IMR-90 (cell line): ENCODE measurements at regions not wholly inside any gene's neighbourhood (a gene's known extent, or its start where the extent isn't known, plus 50 kb on each side); places are given as distances from the start of the nearest gene placed in this dataset.

Experiments used
- ATAC-seq: fragments of 200-7000 bp; cut with Tn5 transposase; 2 replicates; pipeline ENCODE4 v1.9.1; 2020; ENCODE audit warnings: low read depth, mild to moderate bottlenecking, moderate library complexity
- BruUV-seq: library from RNA; stranded (reverse); fragments of 400-500 nt; replicated peaks from 2 replicates; lab custom pipeline; 2021; lab: Mats Ljungman, UMichigan
- CTCF ChIA-PET: fragments of 300-600 bp; formaldehyde crosslinking; extraction: SDS; loops from one replicate; lab custom pipeline; 2021; ENCODE audit warnings: antibody characterized with exemption; lab: Yijun Ruan, JAX
- POLR2A ChIA-PET: fragments of 300-600 bp; sonication (Branson Sonifier 250); formaldehyde crosslinking; loops from one replicate; lab custom pipeline; 2022; ENCODE audit warnings: antibody characterized with exemption; ENCODE audit not compliant: unreplicated experiment; lab: Charles Lee
- DNase-seq: peaks from one replicate; pipeline ENCODE4 v3.0.0; 2013
- H2AFZ ChIP-seq: replicated peaks from 2 replicates; pipeline ENCODE3; 2013; ENCODE audit warnings: low read length, mild to moderate bottlenecking; ENCODE audit not compliant: poor library complexity
- H2AK5ac ChIP-seq: 2 replicates; pipeline ENCODE4 v1.6.1; 2013; ENCODE audit warnings: low read depth, low read length, inconsistent platforms
- H2AK9ac ChIP-seq: replicated peaks from 2 replicates; pipeline ENCODE3; 2013; ENCODE audit warnings: mild to moderate bottlenecking, low read depth, low read length, moderate library complexity; ENCODE audit not compliant: poor library complexity
- H2BK120ac ChIP-seq: 2 replicates; pipeline ENCODE4 v1.6.1; 2013; ENCODE audit warnings: low read depth, low read length, inconsistent platforms
- H2BK15ac ChIP-seq: 3 replicates; pipeline ENCODE4 v1.6.1; 2013; ENCODE audit warnings: low read depth, low read length, inconsistent platforms
- H2BK20ac ChIP-seq: 2 replicates; pipeline ENCODE4 v1.6.1; 2013; ENCODE audit warnings: low read depth, mild to moderate bottlenecking, inconsistent platforms, low read length, moderate library complexity
- H2BK5ac ChIP-seq: 2 replicates; pipeline ENCODE4 v1.6.1; 2013; ENCODE audit warnings: mild to moderate bottlenecking, low read depth, low read length, inconsistent platforms; ENCODE audit not compliant: poor library complexity, severe bottlenecking
- H3K14ac ChIP-seq: replicated peaks from 2 replicates; pipeline ENCODE4 v1.6.1; 2013; ENCODE audit warnings: low read depth, low read length, inconsistent platforms
- H3K18ac ChIP-seq: 2 replicates; pipeline ENCODE4 v1.6.1; 2013; ENCODE audit warnings: low read depth, low read length, control low read depth
- H3K23ac ChIP-seq: 2 replicates; pipeline ENCODE4 v1.6.1; 2013; ENCODE audit warnings: low read depth, low read length, inconsistent platforms
- H3K27ac ChIP-seq: 2 replicates; pipeline ENCODE4 v1.5.1; 2013; ENCODE audit warnings: mild to moderate bottlenecking, control low read depth, low read length; ENCODE audit not compliant: insufficient read depth
- H3K27me3 ChIP-seq: 2 replicates; pipeline ENCODE4 v1.6.1; 2013; ENCODE audit warnings: low read length; ENCODE audit not compliant: control insufficient read depth, insufficient read depth
- H3K36me3 ChIP-seq: 2 replicates; pipeline ENCODE4 v1.6.1; 2013; ENCODE audit warnings: low read length, mixed read lengths; ENCODE audit not compliant: control insufficient read depth, insufficient read depth
- H3K4ac ChIP-seq: 2 replicates; pipeline ENCODE4 v1.6.1; 2013; ENCODE audit warnings: low read depth, low read length, inconsistent platforms
- H3K4me1 ChIP-seq: 2 replicates; pipeline ENCODE4 v1.6.1; 2013; ENCODE audit warnings: low read length, mixed read lengths; ENCODE audit not compliant: control insufficient read depth, insufficient read depth
- H3K4me2 ChIP-seq: 2 replicates; pipeline ENCODE4 v1.6.1; 2013; ENCODE audit warnings: low read depth, mild to moderate bottlenecking, control low read depth, low read length, moderate library complexity
- H3K4me3 ChIP-seq: 2 replicates; pipeline ENCODE4 v1.5.1; 2013; ENCODE audit warnings: low read depth, mild to moderate bottlenecking, control low read depth, low read length, moderate library complexity; ENCODE audit not compliant: insufficient read depth
- H3K56ac ChIP-seq: 2 replicates; pipeline ENCODE4 v1.6.1; 2013; ENCODE audit warnings: low read length, inconsistent platforms; ENCODE audit not compliant: insufficient read depth; ENCODE audit errors: extremely low read depth
- H3K79me1 ChIP-seq, 2 experiments: 2 replicates each; pipeline ENCODE4 v1.6.1; 2013; ENCODE audit warnings: low read length in 2 of 2, inconsistent platforms in 1 of 2, low read depth in 1 of 2
- H3K9ac ChIP-seq: 2 replicates; pipeline ENCODE4 v1.6.1; 2013; ENCODE audit warnings: low read depth, low read length, control low read depth
- H3K9me1 ChIP-seq: 2 replicates; pipeline ENCODE4 v1.6.1; 2013; ENCODE audit warnings: low read length, inconsistent platforms; ENCODE audit not compliant: insufficient read depth
- H3K9me3 ChIP-seq: 2 replicates; pipeline ENCODE4 v1.6.1; 2013; ENCODE audit warnings: low read length; ENCODE audit not compliant: control insufficient read depth, insufficient read depth
- H4K20me1 ChIP-seq: 2 replicates; pipeline ENCODE4 v1.6.1; 2013; ENCODE audit warnings: low read length, inconsistent platforms; ENCODE audit not compliant: insufficient read depth
- H4K5ac ChIP-seq: 2 replicates; pipeline ENCODE4 v1.6.1; 2013; ENCODE audit warnings: mild to moderate bottlenecking, low read depth, low read length, control low read depth
- H4K8ac ChIP-seq, 2 experiments: 2 replicates each; pipeline ENCODE4 v1.6.1; 2013; ENCODE audit warnings: low read depth in 2 of 2, low read length in 2 of 2, control low read depth in 1 of 2, inconsistent platforms in 1 of 2
- H4K91ac ChIP-seq: 2 replicates; pipeline ENCODE4 v1.6.1; 2013; ENCODE audit warnings: low read depth, low read length, inconsistent platforms; ENCODE audit not compliant: insufficient read depth
- MAFK ChIP-seq: IDR thresholded peaks from 2 replicates; pipeline ENCODE4 v1.6.1; 2012; ENCODE audit warnings: low read depth, low read length, improper control_type of control experiment
- MAZ ChIP-seq: IDR thresholded peaks from 2 replicates; pipeline ENCODE4 v1.6.1; 2012; ENCODE audit warnings: low read depth, mild to moderate bottlenecking, low read length, improper control_type of control experiment, moderate library complexity, borderline replicate concordance
- RCOR1 ChIP-seq: IDR thresholded peaks from 2 replicates; pipeline ENCODE4 v1.6.1; 2012; ENCODE audit warnings: mild to moderate bottlenecking, low read length, improper control_type of control experiment; ENCODE audit not compliant: insufficient replicate concordance
- RFX5 ChIP-seq: IDR thresholded peaks from 2 replicates; pipeline ENCODE4 v1.8.0; 2012; ENCODE audit warnings: low read depth, mild to moderate bottlenecking, low read length, moderate library complexity
- WGBS, 2 experiments: methylation state at CpG; one replicate each; pipeline versions ENCODE4 v1.1.5 to v1.1.7; 2013; ENCODE audit warnings: missing lambda C conversion rate in 2 of 2; ENCODE audit not compliant: insufficient read length in 1 of 2; ENCODE audit errors: extremely low coverage in 2 of 2; 5-methylcytosine and 5-hydroxymethylcytosine counted together
- dilution Hi-C: fragments of 300-500 bp; cut with HindIII; formaldehyde crosslinking; loops from one replicate; pipeline ENCODE4 v1.14.3; 2018; ENCODE audit warnings: low sequenced_read_pairs; ENCODE audit not compliant: unreplicated experiment
- in situ Hi-C: fragments of 300-500 bp; cut with MboI; formaldehyde crosslinking; loops from 3 replicates; pipeline ENCODE4 v1.14.3; 2019; ENCODE audit warnings: low sequenced_read_pairs, inconsistent platforms, mixed read lengths
- intact Hi-C: fragments of 100-400 bp; cut with micrococcal nuclease; formaldehyde crosslinking; loops from 2 replicates; pipeline ENCODE4 v1.10.0; 2022

- H4K5ac ChIP-seq = no peak overlapping the region
- no peak overlapping the region for H2BK5ac ChIP-seq
- in situ Hi-C loops = no loop called here
- H3K23ac ChIP-seq = no peak overlapping the region
- H2AFZ ChIP-seq = peak overlapping the region; percentile 88
- H3K56ac ChIP-seq = no peak overlapping the region
- H3K4ac ChIP-seq = 0 out of 2 replicates have a peak overlapping the region, but pooled peaks have one; percentile 41
- no peak overlapping the region for H2AK9ac ChIP-seq
- ChIA-PET CTCF (interaction anchor here (0.9 to 1.0 kb wide), 3 partner anchors 10 to 148 kb away, joined by 3 read pairs; no protein-coding TSS in a partner anchor), POLR2A (no interaction called here)
- peaks cover 9% of the 10 kb centered on the region for H3K4me1 ChIP-seq
- ATAC-seq (peak; percentile 73), DNase-seq (peak; percentile 80)
- H2BK15ac ChIP-seq = no peak overlapping the region
- no peaks in the 10 kb centered on the region for H3K36me3 ChIP-seq
- H3K9me1 ChIP-seq = no peaks in the 10 kb centered on the region
- TF ChIP-seq RFX5 (no peak), MAZ (no peak), MAFK (peak; percentile 83), RCOR1 (no peak)
- H3K4me2 ChIP-seq = peak overlapping the region; percentile 65
- intact Hi-C loops = loop anchor here (5.0 kb wide), 2 partner anchors 181 to 281 kb away; no protein-coding TSS in a partner anchor
- BruUV-seq = no TSS peak
- H2BK120ac ChIP-seq = no peak overlapping the region
- H2AK5ac ChIP-seq = no peak overlapping the region; the same call in 1 of the 2 replicates
- no peak overlapping the region for H4K91ac ChIP-seq
- dilution Hi-C loops = no loop called here
- H3K4me3 ChIP-seq = 0 out of 2 replicates have a peak overlapping the region, but pooled peaks have one; percentile 0
- H2BK20ac ChIP-seq = 0 out of 2 replicates have a peak overlapping the region, but pooled peaks have one; percentile 17
- no peaks in the 10 kb centered on the region for H3K27me3 ChIP-seq
- H3K9me3 ChIP-seq = no peaks in the 10 kb centered on the region
- peak overlapping the region; percentile 0; the same call in 1 of the 2 replicates for H3K27ac ChIP-seq
- no peak overlapping the region for H3K9ac ChIP-seq
- WGBS, 2 experiments = 9% methylated on average over 3 of the region's 5 CpGs; no CpG with 5 or more reads in 1 of the 2 experiments
- H3K79me1 ChIP-seq = no peaks in the 10 kb centered on the region
- H3K18ac ChIP-seq = no peak overlapping the region
- H4K20me1 ChIP-seq = no peaks in the 10 kb centered on the region
- 0 out of 2 replicates have a peak overlapping the region, but pooled peaks have one; percentile 33 for H3K14ac ChIP-seq
- H4K8ac ChIP-seq = no peak overlapping the region
Measured at GRCh38 chr6:112501705-112502104, 154.6 kb downstream of the RFPL4B start.
